D721Med (cell line): ENCODE measurements at regions not wholly inside any gene's neighbourhood (a gene's known extent, or its start where the extent isn't known, plus 50 kb on each side); places are given as distances from the start of the nearest gene placed in this dataset.
A peak's percentile ranks its signal among the peaks of the same experiment; 100 is the strongest.

ENCODE experiments used
- DNase-seq: peaks from one replicate; pipeline ENCODE4 v3.0.0; 2011; ENCODE audit warnings: low spot score; ENCODE audit not compliant: insufficient read length
- FAIRE-seq: peaks from 2 replicates; lab custom pipeline; 2011; peaks lifted over from hg19 to GRCh38; lab: Jason Lieb, UNC
- CTCF ChIP-seq: IDR thresholded peaks from 2 replicates; pipeline ENCODE4 v1.5.1; 2012; ENCODE audit warnings: mild to moderate bottlenecking, control low read depth; ENCODE audit not compliant: insufficient read depth; ENCODE audit errors: missing control alignments

GRCh38 chr6:81820980-81821379 is 68.5 kb upstream of the TENT5A start:
- no peak for DNase-seq
- no peak for FAIRE-seq
- TF ChIP-seq CTCF = no peak

- DNase-seq (no peak), FAIRE-seq (no peak)
- no peak for TF ChIP-seq CTCF
Observed at GRCh38 chr6:81820422-81820821, 67.9 kb upstream of the TENT5A start.

- DNase-seq (no peak), FAIRE-seq (no peak)
- no peak for TF ChIP-seq CTCF
Observed at GRCh38 chr6:81819767-81820166, 67.3 kb upstream of the TENT5A start.

- DNase-seq = no peak
- FAIRE-seq = no peak
- TF ChIP-seq CTCF = no peak
Observed at GRCh38 chr6:81818901-81819361, 66.5 kb upstream of the TENT5A start.

- peak; percentile 85 for FAIRE-seq
- no peak for TF ChIP-seq CTCF
- DNase-seq = no peak
Observed at GRCh38 chr6:81816380-81816779, 63.9 kb upstream of the TENT5A start.

GRCh38 chr6:81814370-81815076 is 62.0 kb upstream of the TENT5A start:
- DNase-seq (no peak), FAIRE-seq (no peak)
- no peak for TF ChIP-seq CTCF

- FAIRE-seq (peak; percentile 6), DNase-seq (no peak)
- no peak for TF ChIP-seq CTCF
Observed at GRCh38 chr6:81813305-81813704, 60.8 kb upstream of the TENT5A start.
